ENCODE measurements at regions not wholly inside any gene's neighbourhood (a gene's known extent, or its start where the extent isn't known, plus 50 kb on each side); places are given as distances from the start of the nearest gene placed in this dataset.

GRCh38 chr3:110236976-110237610 lies 834.5 kb upstream of the NECTIN3 start:
- TF ChIP-seq GATA2 (IDR thresholded peaks at IDR 0.05; ENCODE audit: low read depth, low read length): no peak
- TF ChIP-seq GATA3 (IDR thresholded peaks at IDR 0.05; ENCODE audit: low read depth, low read length): no peak

Measured in SH-SY5Y (cell line).